OCI-LY1 (cell line): ENCODE measurements at regions not wholly inside any gene's neighbourhood (a gene's known extent, or its start where the extent isn't known, plus 50 kb on each side); places are given as distances from the start of the nearest gene placed in this dataset.

Experiments
- H2AFZ ChIP-seq: fragments of 200-600 bp; sonication (generic), shearing (Covaris generic); 2 replicates; pipeline ENCODE4 v1.6.0; 2014; ENCODE audit warnings: antibody characterized with exemption, mild to moderate bottlenecking, low read length
- H3F3A ChIP-seq: fragments of 200-600 bp; sonication (generic), shearing (Covaris generic); 2 replicates; pipeline ENCODE4 v1.6.0; 2014; ENCODE audit warnings: mild to moderate bottlenecking, antibody characterized with exemption, low read length, moderate library complexity; ENCODE audit not compliant: insufficient read depth
- H3K27ac ChIP-seq: fragments of 200-600 bp; sonication (generic); 2 replicates; pipeline ENCODE4 v1.5.1; 2014; ENCODE audit warnings: low read length, mixed run types, mild to moderate bottlenecking, low read depth; ENCODE audit not compliant: poor library complexity, severe bottlenecking
- H3K27me3 ChIP-seq: fragments of 200-600 bp; sonication (generic); 2 replicates; pipeline ENCODE4 v1.6.0; 2014; ENCODE audit warnings: antibody characterized with exemption, mild to moderate bottlenecking, low read length, moderate library complexity; ENCODE audit not compliant: insufficient read depth
- H3K36me3 ChIP-seq: fragments of 200-600 bp; sonication (generic); 2 replicates; pipeline ENCODE4 v1.6.1; 2014; ENCODE audit warnings: mild to moderate bottlenecking, antibody characterized with exemption, low read length, moderate library complexity, mixed read lengths; ENCODE audit not compliant: insufficient read depth
- H3K4me1 ChIP-seq: fragments of 200-600 bp; sonication (generic); 2 replicates; pipeline ENCODE4 v1.5.1; 2014; ENCODE audit warnings: mild to moderate bottlenecking, low read length, moderate library complexity; ENCODE audit not compliant: insufficient read depth, severe bottlenecking
- H3K4me2 ChIP-seq: fragments of 200-600 bp; sonication (generic), shearing (Covaris generic); 2 replicates; pipeline ENCODE4 v1.6.1; 2014; ENCODE audit warnings: low read length
- H3K4me3 ChIP-seq: fragments of 200-600 bp; sonication (generic); 2 replicates; pipeline ENCODE4 v1.5.1; 2014; ENCODE audit warnings: low read length, low read depth, mild to moderate bottlenecking, mixed read lengths; ENCODE audit not compliant: poor library complexity, severe bottlenecking
- H3K79me2 ChIP-seq: fragments of 200-600 bp; shearing (Covaris generic); 2 replicates; pipeline ENCODE4 v1.6.1; 2016; ENCODE audit warnings: mixed run types, low read length, mixed read lengths; ENCODE audit not compliant: insufficient read depth
- H3K9ac ChIP-seq: fragments of 200-600 bp; sonication (generic), shearing (Covaris generic); 2 replicates; pipeline ENCODE4 v1.6.1; 2014; ENCODE audit warnings: mild to moderate bottlenecking, low read length, mixed read lengths
- H3K9me2 ChIP-seq: fragments of 200-600 bp; sonication (generic), shearing (Covaris generic); 2 replicates; pipeline ENCODE4 v1.6.1; 2014; ENCODE audit warnings: low read depth, mild to moderate bottlenecking, low read length, mixed read lengths
- H3K9me3 ChIP-seq: fragments of 200-600 bp; shearing (Covaris generic); 2 replicates; pipeline ENCODE4 v1.6.1; 2014; ENCODE audit warnings: low read length, mixed read lengths
- H4K20me1 ChIP-seq: fragments of 200-600 bp; sonication (generic), shearing (Covaris generic); 2 replicates; pipeline ENCODE4 v1.6.0; 2016; ENCODE audit warnings: mild to moderate bottlenecking, low read length; ENCODE audit not compliant: insufficient read depth
- EZH2 ChIP-seq: fragments of 200-600 bp; sonication (generic), shearing (Covaris generic); IDR thresholded peaks from 2 replicates; pipeline ENCODE4 v1.8.0; 2017; ENCODE audit warnings: borderline replicate concordance, mixed run types, mild to moderate bottlenecking, antibody characterized with exemption, low read length, moderate library complexity, mixed read lengths
- TF ChIP-seq, protein P1 (sequence below): fragments of 200-600 bp; sonication (generic), shearing (Covaris generic); IDR thresholded peaks from 2 replicates; pipeline ENCODE4 v1.5.1; 2017; ENCODE audit warnings: mild to moderate bottlenecking, antibody characterized with exemption, low read length, moderate library complexity, mixed read lengths

- no peak overlapping the region for H2AFZ ChIP-seq
- H3K36me3 ChIP-seq, result no peaks in the 10 kb centered on the region
Observed at GRCh38 chr6:71168233-71168765, 120.3 kb upstream of the OGFRL1 start.

DNA sequence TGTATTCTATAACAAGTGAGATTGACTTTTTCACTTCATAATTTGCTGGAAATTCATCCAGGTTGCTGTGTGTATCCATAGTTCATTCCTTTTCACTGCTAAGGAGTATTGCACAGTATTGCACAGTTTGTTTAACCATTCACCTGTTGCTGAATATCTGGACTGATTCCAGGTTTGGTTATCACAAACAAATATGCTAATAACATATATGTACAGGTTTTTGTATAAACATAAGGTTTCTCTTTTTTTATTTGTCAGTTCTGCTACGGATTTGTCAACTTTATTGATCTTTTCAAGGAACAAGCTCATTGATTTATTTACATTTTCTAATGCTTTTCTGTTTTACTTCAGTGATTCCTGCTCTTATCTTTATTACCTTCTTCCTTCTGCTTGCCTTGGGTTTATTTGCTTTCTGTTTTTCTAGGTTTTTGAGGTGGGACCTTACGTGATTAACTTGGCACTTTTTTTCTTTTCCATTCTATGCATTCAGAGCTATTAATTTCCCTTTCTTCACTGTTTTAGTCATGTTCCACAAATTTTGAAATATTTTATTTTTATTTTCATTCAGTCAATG is 117.0 kb upstream of the OGFRL1 start:
- H3K4me3 ChIP-seq, result no peak overlapping the region
- no peaks in the 10 kb centered on the region for H3K4me1 ChIP-seq
- H3K36me3 ChIP-seq, result no peaks in the 10 kb centered on the region
- no peak overlapping the region for H3K9ac ChIP-seq
- H4K20me1 ChIP-seq, result no peaks in the 10 kb centered on the region
- no peaks in the 10 kb centered on the region for H3K79me2 ChIP-seq
- no peak overlapping the region for H3K27ac ChIP-seq
- no peak overlapping the region for H2AFZ ChIP-seq
- H3K9me2 ChIP-seq, result no peaks in the 10 kb centered on the region
- H3K27me3 ChIP-seq, result no peaks in the 10 kb centered on the region
- H3F3A ChIP-seq, result no peaks in the 10 kb centered on the region
- TF ChIP-seq, protein P1, sequence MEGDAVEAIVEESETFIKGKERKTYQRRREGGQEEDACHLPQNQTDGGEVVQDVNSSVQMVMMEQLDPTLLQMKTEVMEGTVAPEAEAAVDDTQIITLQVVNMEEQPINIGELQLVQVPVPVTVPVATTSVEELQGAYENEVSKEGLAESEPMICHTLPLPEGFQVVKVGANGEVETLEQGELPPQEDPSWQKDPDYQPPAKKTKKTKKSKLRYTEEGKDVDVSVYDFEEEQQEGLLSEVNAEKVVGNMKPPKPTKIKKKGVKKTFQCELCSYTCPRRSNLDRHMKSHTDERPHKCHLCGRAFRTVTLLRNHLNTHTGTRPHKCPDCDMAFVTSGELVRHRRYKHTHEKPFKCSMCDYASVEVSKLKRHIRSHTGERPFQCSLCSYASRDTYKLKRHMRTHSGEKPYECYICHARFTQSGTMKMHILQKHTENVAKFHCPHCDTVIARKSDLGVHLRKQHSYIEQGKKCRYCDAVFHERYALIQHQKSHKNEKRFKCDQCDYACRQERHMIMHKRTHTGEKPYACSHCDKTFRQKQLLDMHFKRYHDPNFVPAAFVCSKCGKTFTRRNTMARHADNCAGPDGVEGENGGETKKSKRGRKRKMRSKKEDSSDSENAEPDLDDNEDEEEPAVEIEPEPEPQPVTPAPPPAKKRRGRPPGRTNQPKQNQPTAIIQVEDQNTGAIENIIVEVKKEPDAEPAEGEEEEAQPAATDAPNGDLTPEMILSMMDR, result no peak
- TF ChIP-seq EZH2, result no peak
- no peaks in the 10 kb centered on the region for H3K9me3 ChIP-seq
- H3K4me2 ChIP-seq, result no peak overlapping the region

More at GRCh38 chr6:71168233-71168765, 120.3 kb upstream of the OGFRL1 start:
- no peaks in the 10 kb centered on the region for H3K9me2 ChIP-seq
- no peaks in the 10 kb centered on the region for H4K20me1 ChIP-seq
- no peak overlapping the region for H3K4me3 ChIP-seq
- no peak overlapping the region for H3K9ac ChIP-seq
- no peak overlapping the region for H3K4me2 ChIP-seq
- H3K9me3 ChIP-seq, result no peaks in the 10 kb centered on the region
- H3F3A ChIP-seq, result no peaks in the 10 kb centered on the region
- no peak overlapping the region for H3K27ac ChIP-seq
- H3K27me3 ChIP-seq, result no peaks in the 10 kb centered on the region
- TF ChIP-seq, protein P1, result no peak
- TF ChIP-seq EZH2, result no peak
- H3K4me1 ChIP-seq, result no peaks in the 10 kb centered on the region
- no peaks in the 10 kb centered on the region for H3K79me2 ChIP-seq

GRCh38 chr6:71179249-71179885 is 109.2 kb upstream of the OGFRL1 start:
- no peaks in the 10 kb centered on the region for H3K9me2 ChIP-seq
- H3K9me3 ChIP-seq, result no peaks in the 10 kb centered on the region
- no peaks in the 10 kb centered on the region for H3K27me3 ChIP-seq
- H3K9ac ChIP-seq, result no peak overlapping the region
- no peak overlapping the region for H3K4me2 ChIP-seq
- H3K36me3 ChIP-seq, result no peaks in the 10 kb centered on the region
- no peaks in the 10 kb centered on the region for H4K20me1 ChIP-seq
- TF ChIP-seq, protein P1, result no peak
- H3K4me1 ChIP-seq, result no peaks in the 10 kb centered on the region
- H3F3A ChIP-seq, result no peaks in the 10 kb centered on the region
- H3K4me3 ChIP-seq, result no peak overlapping the region
- H3K79me2 ChIP-seq, result no peaks in the 10 kb centered on the region
- no peak overlapping the region for H3K27ac ChIP-seq
- H2AFZ ChIP-seq, result no peak overlapping the region
